Prostate gland (tissue), 2 donors: ENCODE measurements at regions not wholly inside any gene's neighbourhood (a gene's known extent, or its start where the extent isn't known, plus 50 kb on each side); places are given as distances from the start of the nearest gene placed in this dataset.
"Not testable (repeated sequence)": the region's sequence is repeated elsewhere in the genome, so short reads cannot be mapped to it uniquely, and the experiment has no call there.

Experiments
- DNase-seq: peaks from one replicate; pipeline ENCODE4 v3.0.0-alpha.2; 2019; ENCODE audit warnings: low spot score
- H3K27ac ChIP-seq, 2 donors: fragments of 200-600 bp; sonication (generic); 2 replicates each; pipeline ENCODE4 v1.5.1; 2017 to 2019
- H3K27me3 ChIP-seq: fragments of 200-600 bp; sonication (generic); replicated peaks from 2 replicates; pipeline ENCODE4 v1.5.1; 2019; ENCODE audit not compliant: insufficient read depth
- H3K36me3 ChIP-seq, 2 donors: fragments of 200-600 bp; sonication (generic); 1 replicate in 1 of 2; 2 replicates in 1 of 2; pipeline versions ENCODE4 v1.5.1 to v1.8.1; 2017 to 2019
- H3K4me1 ChIP-seq: fragments of 200-600 bp; sonication (generic); replicated peaks from 2 replicates; pipeline ENCODE4 v1.5.1; 2019
- H3K4me3 ChIP-seq, 2 donors: fragments of 200-600 bp; sonication (generic); 2 replicates each; pipeline ENCODE4 v1.5.1; 2017 to 2019
- H3K9me3 ChIP-seq: fragments of 200-600 bp; sonication (generic); 2 replicates; pipeline ENCODE4 v1.5.1; 2017
- POLR2A ChIP-seq: fragments of 450-650 bp; IDR thresholded peaks from one replicate; pipeline ENCODE4 v1.6.1; 2016; ENCODE audit warnings: antibody characterized with exemption, mild to moderate bottlenecking
- POLR2AphosphoS5 ChIP-seq: sonication (generic); formaldehyde crosslinking; IDR thresholded peaks from one replicate; pipeline ENCODE4 v1.6.1; 2017; ENCODE audit warnings: antibody characterized with exemption
- WGBS: methylation state at CpG from one replicate; pipeline ENCODE4 v1.1.5; 2018; 5-methylcytosine and 5-hydroxymethylcytosine counted together
- intact Hi-C: fragments of 100-400 bp; cut with DNase I; formaldehyde crosslinking; loops from one replicate; pipeline ENCODE4 v1.14.2; 2022
- TF ChIP-seq, protein P1 (sequence below), 4 experiments: fragments of 200-600 bp in 2 of 4; fragments of 450-650 bp in 2 of 4; sonication (generic) in 2 of 4; IDR thresholded peaks; 1 replicate in 3 of 4; 2 replicates in 1 of 4; pipeline ENCODE4 v1.5.1; 2016 to 2019; ENCODE audit warnings: antibody characterized with exemption in 4 of 4, mild to moderate bottlenecking in 2 of 4, moderate library complexity in 2 of 4

DNA sequence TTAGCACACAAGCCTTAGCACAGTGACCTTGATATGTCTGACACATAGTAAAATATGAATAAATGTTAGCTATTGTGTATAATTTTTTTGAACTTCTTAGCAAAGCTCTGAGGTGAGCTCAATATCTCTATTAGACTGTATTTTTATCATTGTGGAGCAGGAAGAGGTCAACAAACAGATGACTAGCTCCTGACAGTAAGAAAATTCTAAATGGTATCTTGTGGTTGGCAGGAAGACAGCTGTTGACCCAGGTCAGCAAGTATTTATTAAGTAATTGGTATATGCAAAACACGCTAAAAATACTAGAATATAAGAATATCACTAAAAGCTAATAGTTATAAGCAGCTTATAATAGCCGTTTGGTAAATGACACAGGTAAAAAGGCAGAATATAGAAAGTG is 77.5 kb upstream of the MARCKS start:
- intact Hi-C loops = no loop called here
- no peak for DNase-seq
- Histone ChIP-seq H3K36me3 (no peaks in the 10 kb centered on the region), H3K4me3 (no peak overlapping the region), H3K27me3 (no peaks in the 10 kb centered on the region), H3K27ac (no peak overlapping the region), H3K4me1 (no peaks in the 10 kb centered on the region), H3K9me3 (no peaks in the 10 kb centered on the region)
- TF ChIP-seq POLR2AphosphoS5 (no peak), POLR2A (no peak)
- TF ChIP-seq, protein P1, sequence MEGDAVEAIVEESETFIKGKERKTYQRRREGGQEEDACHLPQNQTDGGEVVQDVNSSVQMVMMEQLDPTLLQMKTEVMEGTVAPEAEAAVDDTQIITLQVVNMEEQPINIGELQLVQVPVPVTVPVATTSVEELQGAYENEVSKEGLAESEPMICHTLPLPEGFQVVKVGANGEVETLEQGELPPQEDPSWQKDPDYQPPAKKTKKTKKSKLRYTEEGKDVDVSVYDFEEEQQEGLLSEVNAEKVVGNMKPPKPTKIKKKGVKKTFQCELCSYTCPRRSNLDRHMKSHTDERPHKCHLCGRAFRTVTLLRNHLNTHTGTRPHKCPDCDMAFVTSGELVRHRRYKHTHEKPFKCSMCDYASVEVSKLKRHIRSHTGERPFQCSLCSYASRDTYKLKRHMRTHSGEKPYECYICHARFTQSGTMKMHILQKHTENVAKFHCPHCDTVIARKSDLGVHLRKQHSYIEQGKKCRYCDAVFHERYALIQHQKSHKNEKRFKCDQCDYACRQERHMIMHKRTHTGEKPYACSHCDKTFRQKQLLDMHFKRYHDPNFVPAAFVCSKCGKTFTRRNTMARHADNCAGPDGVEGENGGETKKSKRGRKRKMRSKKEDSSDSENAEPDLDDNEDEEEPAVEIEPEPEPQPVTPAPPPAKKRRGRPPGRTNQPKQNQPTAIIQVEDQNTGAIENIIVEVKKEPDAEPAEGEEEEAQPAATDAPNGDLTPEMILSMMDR (IDR thresholded peaks at IDR 0.05) = no peak
- 91% methylated on average over 2 of the region's 2 CpGs for WGBS

GRCh38 chr6:113782636-113783035 is 74.5 kb upstream of the MARCKS start:
- Histone ChIP-seq H3K4me1 (no peaks in the 10 kb centered on the region), H3K27me3 (no peaks in the 10 kb centered on the region), H3K9me3 (no peaks in the 10 kb centered on the region), H3K36me3 (no peaks in the 10 kb centered on the region), H3K27ac (no peak overlapping the region), H3K4me3 (no peak overlapping the region)
- no peak for TF ChIP-seq POLR2AphosphoS5
- no peak for TF ChIP-seq POLR2A
- TF ChIP-seq, protein P1 (IDR thresholded peaks at IDR 0.05) = no peak
- DNase-seq = no peak
- intact Hi-C loops = no loop called here

DNA sequence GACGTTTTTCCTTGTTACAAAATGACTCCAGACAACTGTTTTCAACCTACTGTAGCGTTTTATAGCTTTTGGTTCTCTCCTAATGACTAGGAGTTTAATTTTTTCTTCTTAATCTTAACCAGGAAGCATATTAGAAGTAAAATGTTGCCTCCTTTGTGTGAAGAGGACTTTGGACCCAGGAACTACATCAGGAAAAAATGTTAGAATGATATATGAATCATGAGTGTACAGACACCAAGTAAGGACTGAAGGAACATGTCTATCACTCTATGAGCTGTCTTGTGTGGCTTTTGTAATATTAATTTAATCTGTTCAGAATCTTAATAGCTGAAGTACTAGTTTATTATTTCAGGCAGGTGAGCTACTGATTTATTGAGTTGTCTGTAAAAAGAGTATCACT is 71.0 kb upstream of the MARCKS start:
- Histone ChIP-seq H3K27me3 (no peaks in the 10 kb centered on the region), H3K36me3 (no peaks in the 10 kb centered on the region), H3K4me1 (no peaks in the 10 kb centered on the region), H3K27ac (no peak overlapping the region), H3K9me3 (no peaks in the 10 kb centered on the region), H3K4me3 (no peak overlapping the region)
- intact Hi-C loops = no loop called here
- 78% methylated on average over 2 of the region's 2 CpGs for WGBS
- TF ChIP-seq POLR2A (no peak), POLR2AphosphoS5 (no peak)
- TF ChIP-seq, protein P1 (IDR thresholded peaks at IDR 0.05) = no peak
- DNase-seq = no peak

DNA sequence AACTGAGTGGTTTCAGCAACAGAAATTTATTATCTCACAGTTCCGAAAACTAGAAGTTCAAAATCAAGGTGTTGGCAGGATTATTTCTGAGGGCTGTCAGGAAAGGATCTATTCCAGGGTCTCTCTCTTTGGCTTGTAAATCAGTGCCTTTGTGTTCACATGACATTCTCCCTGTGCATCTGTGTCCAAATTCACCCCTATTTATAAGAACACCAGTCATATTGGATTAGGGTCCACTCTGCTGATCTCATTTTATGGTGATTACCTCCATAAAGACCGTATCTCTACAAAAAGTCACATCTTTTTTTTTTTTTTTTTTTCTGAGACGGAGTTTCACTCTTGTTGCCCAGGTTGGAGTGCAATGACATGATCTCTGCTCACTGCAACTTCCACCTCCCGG is 68.6 kb upstream of the MARCKS start:
- H3K27ac ChIP-seq = no peak overlapping the region
- H3K36me3 ChIP-seq = no peaks in the 10 kb centered on the region
- no peak for TF ChIP-seq POLR2A
- TF ChIP-seq, protein P1 (IDR thresholded peaks at IDR 0.05) = no peak
- TF ChIP-seq POLR2AphosphoS5 = no peak
- H3K27me3 ChIP-seq = no peaks in the 10 kb centered on the region
- no peaks in the 10 kb centered on the region for H3K9me3 ChIP-seq
- H3K4me1 ChIP-seq = no peaks in the 10 kb centered on the region
- intact Hi-C loops = no loop called here
- no peak overlapping the region for H3K4me3 ChIP-seq
- no peak for DNase-seq
- WGBS = 92% methylated on average over 4 of the region's 4 CpGs

GRCh38 chr6:113791225-113791624 is 65.9 kb upstream of the MARCKS start:
- H3K9me3 ChIP-seq, H3K27me3 ChIP-seq, DNase-seq, H3K4me1 ChIP-seq, H3K27ac ChIP-seq, intact Hi-C loops, H3K4me3 ChIP-seq, H3K36me3 ChIP-seq: not testable (repeated sequence)
- 94% methylated on average over 4 of the region's 4 CpGs for WGBS

- intact Hi-C loops, H3K27me3 ChIP-seq, H3K4me3 ChIP-seq, H3K4me1 ChIP-seq, H3K27ac ChIP-seq, H3K36me3 ChIP-seq, H3K9me3 ChIP-seq, DNase-seq: not testable (repeated sequence)
- 80% methylated on average over 4 of the region's 4 CpGs for WGBS
These were observed 61.8 kb upstream of the MARCKS start for GRCh38 chr6:113795371-113795770.
